Activated CD8-positive, alpha-beta memory T cell treated with anti-CD3 and anti-CD28 coated beads for 48 hours (primary cell): ENCODE measurements at regions not wholly inside any gene's neighbourhood (a gene's known extent, or its start where the extent isn't known, plus 50 kb on each side); places are given as distances from the start of the nearest gene placed in this dataset.

ENCODE experiments used
- DNase-seq, 3 experiments: peaks; one replicate each; pipeline ENCODE4 v3.0.0-alpha.2; 2020; ENCODE audit warnings: low read depth in 2 of 3, low spot score in 2 of 3

GRCh38 chr18:75507636-75508035 lies 80.1 kb upstream of the SMIM21 start:
- DNase-seq, result no peak

GRCh38 chr18:75506913-75507312 lies 79.4 kb upstream of the SMIM21 start:
- no peak for DNase-seq

- no peak for DNase-seq
Measured at GRCh38 chr18:75504469-75504868, 77.0 kb upstream of the SMIM21 start.

- DNase-seq, result no peak
Measured at GRCh38 chr18:75503615-75504014, 76.1 kb upstream of the SMIM21 start.

GRCh38 chr18:75502286-75502685 lies 74.8 kb upstream of the SMIM21 start:
- DNase-seq, result no peak

GRCh38 chr18:75500545-75500944 lies 73.0 kb upstream of the SMIM21 start:
- no peak for DNase-seq

- no peak for DNase-seq
Measured at GRCh38 chr18:75497576-75498235, 70.2 kb upstream of the SMIM21 start.

GRCh38 chr18:75496151-75496550 lies 68.6 kb upstream of the SMIM21 start:
- no peak for DNase-seq

- DNase-seq, result no peak
Measured at GRCh38 chr18:75492852-75493251, 65.3 kb upstream of the SMIM21 start.

- no peak for DNase-seq
Measured at GRCh38 chr18:75491361-75491760, 63.9 kb upstream of the SMIM21 start.

GRCh38 chr18:75489493-75490190 lies 62.1 kb upstream of the SMIM21 start:
- no peak for DNase-seq

- no peak for DNase-seq
Measured at GRCh38 chr18:75483662-75484061, 56.2 kb upstream of the SMIM21 start.

GRCh38 chr18:75482880-75483279 lies 55.4 kb upstream of the SMIM21 start:
- DNase-seq, result no peak

- DNase-seq, result no peak
Measured at GRCh38 chr18:75480487-75480886, 53.0 kb upstream of the SMIM21 start.

- no peak for DNase-seq
Measured at GRCh38 chr18:75478996-75479880, 51.7 kb upstream of the SMIM21 start.

- no peak for DNase-seq
Measured at GRCh38 chr18:75477900-75478299, 50.4 kb upstream of the SMIM21 start.
